CD4-positive, alpha-beta T cell treated with Interleukin-6 for 4 hours (primary cell): ENCODE measurements at regions not wholly inside any gene's neighbourhood (a gene's known extent, or its start where the extent isn't known, plus 50 kb on each side); places are given as distances from the start of the nearest gene placed in this dataset.

Source experiments
- DNase-seq: peaks from one replicate; pipeline ENCODE4 v3.0.0-alpha.2; 2020; ENCODE audit warnings: mixed read lengths

DNA sequence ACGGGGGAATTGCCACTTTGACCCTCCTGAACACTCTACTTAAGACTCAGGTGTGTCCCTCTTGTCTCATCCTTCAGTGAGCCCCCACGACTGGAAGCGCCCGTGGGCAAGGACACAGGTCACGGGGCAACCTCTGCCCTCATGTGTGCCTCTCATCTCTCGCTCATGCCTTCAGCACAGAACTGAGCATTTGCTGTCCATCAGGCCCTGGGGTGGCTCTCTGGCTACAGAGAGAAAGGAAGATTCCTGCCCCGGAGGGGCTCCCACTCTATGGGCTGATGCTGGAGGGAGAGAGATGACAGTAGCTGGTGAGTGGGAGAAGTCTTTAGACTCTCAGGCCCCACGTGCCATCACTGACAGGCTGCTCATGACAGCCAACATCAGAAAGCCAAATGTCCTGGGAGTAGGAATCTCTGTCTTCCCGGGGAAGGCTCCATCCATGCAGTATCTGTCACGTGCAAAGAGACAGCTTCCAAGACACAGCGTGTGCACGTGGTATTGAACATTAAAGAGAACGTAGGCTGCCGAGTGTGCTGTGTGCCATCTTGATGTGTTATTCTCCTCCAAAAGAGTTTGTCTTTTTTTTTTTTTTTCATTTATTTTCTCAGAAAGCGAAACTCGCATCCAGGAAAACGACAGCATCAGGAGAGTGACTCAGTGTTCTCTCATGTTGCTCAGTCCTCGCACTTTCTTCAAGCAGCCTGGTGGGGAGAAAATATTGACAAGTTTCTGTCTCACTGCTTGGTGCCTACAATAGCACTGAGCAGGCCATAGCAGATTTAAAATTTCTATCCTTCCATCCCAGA, 190.5 kb downstream of the GAS1 start:
- DNase-seq, result no peak

DNA sequence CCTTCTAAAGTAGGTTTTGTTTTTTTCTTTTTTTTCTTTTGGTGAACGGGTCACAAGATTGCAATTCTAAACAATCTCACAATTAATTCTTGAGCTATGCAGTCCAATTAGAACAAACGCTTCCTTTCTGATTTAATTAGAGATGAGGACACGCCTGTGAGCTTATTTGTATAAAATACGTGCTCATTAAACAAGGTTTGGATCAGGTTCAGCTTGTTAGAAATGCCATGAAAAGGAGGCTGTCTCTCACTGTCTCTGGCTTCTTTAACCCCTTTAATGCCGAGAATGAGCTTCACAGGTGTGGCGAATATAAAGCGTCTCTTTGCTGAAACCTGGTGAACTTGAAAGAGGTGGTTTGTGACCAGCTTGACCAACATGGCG, 191.8 kb downstream of the GAS1 start:
- no peak for DNase-seq

DNA sequence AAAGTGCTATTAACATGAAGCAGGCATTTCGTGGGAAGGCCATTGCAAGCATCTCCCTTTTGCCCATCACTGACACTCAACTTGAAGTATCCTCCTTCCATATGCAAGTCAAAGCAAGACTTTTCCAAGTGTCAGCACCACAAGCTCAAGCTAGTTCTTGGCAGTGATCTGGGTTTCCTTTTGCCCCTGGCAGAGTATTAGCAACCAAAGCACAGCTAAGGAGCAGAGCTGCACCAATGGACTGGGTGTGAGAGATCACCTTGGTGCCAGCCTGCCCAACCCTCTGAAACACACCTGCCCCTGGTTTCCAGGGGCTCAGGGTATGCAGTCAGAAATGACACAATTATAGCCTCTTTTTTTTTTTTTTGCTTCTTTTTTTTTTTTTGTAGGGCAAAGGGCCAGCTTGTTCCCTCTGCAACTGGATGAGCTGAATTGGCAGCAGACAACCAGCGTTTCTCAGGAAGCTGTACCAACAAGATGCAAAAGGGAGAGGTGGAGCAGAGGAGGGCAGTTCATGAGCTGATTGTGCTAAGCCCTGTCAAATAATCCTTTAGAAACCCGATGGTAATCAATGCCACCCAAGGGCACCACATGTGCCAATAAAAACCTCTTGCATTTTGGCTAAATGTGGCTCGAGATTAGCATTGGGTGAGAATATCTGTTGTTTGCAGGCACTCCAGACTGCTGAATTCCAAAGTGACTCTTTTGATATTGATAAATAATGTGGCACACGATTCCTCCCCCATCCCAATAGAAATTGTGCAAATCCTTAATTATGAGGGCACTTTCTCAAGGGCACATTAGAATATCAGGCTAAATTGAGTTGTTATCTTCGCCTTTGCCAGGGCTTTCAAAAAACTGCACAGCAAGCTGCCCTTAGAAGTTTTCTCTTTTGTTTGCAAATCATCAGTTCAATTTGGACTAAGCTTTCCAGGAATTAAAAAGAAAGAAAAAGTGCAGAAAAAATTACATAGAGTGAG, 192.4 kb downstream of the GAS1 start:
- no peak for DNase-seq

DNA sequence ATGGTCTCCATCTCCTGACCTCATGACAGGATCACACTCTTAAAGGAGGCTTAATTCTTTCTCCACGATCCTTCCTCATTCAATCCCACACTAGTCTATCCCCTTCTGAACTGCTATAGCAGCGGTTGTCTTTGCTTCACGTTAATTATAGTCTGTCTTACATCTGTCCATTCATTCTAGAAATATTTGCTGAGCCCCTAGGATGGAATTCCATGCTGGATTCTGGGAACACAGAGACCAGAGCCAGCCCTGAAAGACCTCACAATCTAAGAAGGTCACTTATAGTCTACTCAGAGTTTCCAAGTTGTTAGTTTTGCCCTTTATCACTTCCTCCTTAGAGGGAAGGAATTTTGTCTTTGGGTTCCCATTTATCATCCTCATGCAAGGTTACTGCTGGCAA, 193.5 kb downstream of the GAS1 start:
- DNase-seq, result no peak

DNA sequence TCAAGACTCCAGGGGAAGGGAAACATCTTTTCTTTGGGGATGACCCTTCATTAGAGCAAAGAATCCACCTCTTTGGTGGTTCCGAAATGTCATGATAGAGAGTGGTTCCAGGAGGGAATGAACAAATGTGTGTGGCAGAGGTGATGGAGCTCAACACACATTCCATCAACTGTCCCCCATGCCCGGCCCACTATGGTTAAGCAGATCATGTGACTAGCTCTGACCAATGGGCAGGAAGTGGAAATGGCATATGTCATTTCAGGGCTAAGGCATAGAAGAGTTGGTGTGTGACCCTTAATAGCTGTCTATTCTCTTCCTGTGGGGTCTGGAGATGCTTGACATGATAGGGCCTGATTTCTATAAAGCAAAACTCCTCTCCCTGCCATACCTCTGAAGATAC, 194.6 kb downstream of the GAS1 start:
- DNase-seq, result no peak

DNA sequence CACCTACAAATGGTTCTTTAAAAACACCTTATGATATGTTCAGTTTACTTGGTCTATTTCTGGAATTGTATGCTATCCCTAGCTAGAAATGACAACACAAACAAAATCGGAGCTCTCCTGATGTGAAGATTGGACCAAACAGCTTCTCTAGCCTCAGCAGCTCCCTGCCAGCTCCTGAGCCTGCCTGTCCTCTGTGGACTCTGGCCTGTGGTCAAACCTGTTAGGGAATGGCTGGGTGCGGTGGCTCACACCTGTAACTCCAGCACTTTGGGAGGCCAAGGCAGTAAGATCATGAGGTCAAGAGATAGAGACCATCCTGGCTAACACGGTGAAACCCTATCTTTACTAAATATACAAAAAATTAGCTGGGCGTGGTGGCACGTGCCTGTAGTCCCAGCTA, 195.3 kb downstream of the GAS1 start:
- no peak for DNase-seq

DNA sequence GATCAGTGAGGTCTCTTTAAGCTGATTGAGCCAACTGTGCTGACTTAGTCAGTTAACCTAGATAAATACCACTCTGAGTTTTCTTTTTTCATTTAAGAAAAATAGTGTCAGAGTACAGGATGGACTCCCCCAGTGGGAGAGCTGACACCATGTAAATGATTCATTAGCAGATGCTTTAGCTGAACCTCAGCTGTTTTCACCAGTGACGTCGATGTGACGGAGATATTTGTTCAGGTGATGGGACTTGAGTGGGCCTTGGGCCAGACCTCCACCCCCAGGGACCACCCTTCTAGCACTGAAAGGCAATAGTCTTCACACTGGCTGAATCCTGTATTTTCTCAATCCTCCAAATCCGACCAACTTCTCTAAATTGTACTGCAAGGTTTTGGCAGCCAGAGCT, 196.1 kb downstream of the GAS1 start:
- DNase-seq, result no peak

DNA sequence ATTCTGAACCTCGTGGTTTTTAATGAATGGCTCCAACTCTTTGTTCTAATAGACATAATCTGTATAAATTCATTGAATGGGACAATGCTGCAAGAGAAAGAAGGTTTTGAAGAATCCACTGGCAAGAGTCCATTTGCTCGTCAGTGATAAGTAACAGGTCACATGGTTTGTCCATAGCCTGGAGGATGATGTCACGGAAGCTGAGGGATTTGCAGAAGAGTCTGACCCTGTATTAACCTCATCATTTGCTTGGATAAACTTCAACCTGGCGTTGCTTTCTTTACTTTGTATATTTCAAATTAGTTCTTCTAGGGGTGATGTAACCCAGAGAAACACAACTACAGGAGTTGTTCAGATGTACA, 197.4 kb downstream of the GAS1 start:
- DNase-seq, result no peak

DNA sequence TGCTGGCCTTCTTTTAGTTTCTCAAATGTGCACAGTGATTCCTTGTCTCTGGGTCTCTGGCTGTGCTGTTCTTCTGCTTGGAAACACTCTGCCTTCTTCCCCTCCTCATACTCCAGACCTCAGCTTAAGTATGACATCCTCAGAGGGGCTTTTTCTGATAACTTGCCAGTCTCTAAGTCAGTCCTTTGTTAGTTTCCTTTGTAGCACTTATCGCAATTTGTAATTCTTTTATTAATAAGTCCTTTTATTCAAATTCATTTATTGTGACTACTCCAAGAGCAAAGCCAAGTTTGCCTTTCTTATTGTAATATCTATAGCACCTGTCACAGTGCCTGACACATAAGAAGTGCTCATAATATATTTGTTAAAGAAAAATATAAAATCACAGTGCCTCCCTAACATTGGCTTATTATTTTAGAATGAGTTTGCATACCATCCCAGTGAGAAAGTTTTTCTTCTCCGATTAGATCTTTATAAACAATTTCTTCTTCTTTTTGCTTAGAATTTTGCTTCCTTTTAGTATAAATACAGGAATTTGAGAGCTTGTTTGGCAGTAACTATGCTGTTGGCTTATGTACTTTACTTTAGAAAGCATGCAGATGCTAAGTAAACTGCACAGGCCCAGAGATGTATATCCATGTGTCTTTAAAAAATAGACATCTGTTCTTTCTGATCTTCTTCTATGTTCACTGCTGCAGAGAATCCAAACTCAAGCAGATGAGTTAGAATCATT, 198.0 kb downstream of the GAS1 start:
- DNase-seq, result no peak

DNA sequence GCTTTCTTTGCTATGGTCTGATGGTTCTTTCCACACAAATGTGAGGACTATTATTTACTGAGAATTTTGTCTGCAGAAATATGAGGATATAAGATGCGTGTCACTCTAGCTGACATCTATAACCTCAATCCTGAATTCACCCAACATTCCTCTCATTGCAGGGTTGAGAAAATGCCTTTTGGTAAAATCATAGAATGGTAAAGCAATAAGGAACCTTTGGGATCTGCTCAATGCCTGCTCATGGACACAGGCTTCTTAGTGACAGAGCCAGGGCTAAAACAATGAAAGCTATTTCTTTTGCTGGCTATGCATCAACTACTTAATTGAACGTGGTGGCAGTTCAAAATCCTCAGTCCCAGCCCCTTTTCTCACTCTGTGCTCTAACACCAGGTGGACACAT, 199.6 kb downstream of the GAS1 start:
- DNase-seq, result no peak

DNA sequence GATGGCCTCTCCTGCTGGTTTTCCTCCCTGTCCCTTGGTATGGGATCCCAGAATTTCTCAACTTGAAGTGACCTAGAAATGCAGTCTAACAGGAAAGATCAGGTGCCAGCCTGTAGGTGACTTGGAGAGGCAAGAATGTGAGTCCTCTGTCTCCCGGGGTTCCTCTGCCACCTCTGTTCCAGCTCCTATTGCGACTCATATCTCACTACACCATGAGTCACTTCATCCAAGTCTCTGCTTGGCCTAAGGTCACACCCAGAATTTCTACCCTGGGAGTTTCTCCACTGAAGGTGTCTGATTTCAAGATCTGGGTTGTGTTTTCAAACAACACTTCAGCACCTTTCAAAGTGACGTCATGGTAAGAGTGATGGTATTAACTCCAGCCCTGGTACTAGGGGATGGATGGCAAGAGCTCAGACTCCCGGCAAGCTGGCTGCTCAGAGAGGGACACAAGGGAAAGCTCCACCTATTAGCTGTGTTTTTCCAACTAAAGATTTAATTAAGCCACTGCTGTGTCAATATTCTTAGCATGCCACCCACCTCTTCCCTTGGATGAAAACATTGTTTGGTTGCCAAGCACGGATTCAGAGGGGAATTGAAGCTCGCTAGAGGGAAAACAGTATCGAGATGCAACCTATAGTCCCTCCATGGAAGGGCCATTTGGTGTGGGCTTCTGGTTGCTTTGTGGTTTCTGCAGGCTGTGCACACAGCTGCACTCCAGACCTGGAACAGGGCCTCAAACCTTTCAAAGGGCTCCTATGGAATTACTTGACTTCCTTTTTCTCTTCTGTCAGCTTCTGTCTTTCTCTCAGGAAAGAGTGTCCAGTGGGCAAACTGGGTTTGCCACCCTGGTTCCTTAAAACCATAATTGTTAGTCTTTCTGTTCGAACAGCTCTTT, 205.7 kb downstream of the GAS1 start:
- DNase-seq, result no peak

DNA sequence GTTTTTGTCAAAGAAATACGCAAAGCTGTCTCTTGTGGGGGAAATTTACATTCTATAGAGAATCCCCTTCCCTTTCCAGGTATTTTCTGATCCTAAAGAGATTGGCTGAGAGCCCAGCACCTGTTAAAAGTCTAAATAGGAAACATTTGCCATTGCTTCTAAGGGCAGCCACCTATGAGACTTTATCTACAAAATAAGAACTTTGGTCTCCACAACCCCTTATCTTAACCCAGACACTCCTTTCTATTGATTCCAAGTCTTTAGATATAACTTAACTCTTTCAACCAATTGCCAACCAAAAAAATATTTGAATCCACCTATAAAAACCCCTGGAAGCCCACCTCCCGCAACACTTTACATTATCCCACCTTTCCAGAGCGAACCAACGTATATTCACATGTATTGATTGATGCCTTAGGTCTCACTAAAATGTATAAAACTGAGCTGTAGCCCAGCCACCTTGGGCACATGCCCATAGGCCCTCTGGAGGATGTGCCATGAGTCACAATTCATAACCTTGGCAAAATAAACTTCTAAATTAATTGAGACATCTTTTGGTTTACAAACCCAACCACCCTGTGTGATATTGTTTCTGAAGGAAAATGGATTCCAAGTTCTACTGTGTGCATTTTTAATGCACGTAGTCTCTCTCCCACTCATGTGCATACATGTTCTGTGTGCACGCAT, 211.4 kb downstream of the GAS1 start:
- no peak for DNase-seq

DNA sequence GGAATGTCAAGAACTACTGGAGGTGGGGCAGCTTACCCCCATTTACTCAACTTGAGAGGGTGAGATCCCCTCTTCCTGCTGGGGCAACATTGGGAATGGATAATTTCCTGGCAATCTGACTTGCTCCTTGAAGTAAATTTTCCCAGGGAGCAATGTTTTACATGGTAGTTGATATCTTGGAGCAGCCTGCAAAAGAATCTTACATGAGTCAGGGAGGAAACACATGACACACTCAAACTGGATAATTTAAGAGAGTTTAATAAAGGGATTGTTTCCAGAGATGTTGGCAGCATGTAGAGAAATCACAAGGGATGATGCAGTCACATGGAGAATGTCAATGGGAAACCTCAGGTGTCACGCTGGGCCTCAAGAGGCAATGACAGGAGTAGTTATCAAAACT, 212.5 kb downstream of the GAS1 start:
- DNase-seq, result no peak

DNA sequence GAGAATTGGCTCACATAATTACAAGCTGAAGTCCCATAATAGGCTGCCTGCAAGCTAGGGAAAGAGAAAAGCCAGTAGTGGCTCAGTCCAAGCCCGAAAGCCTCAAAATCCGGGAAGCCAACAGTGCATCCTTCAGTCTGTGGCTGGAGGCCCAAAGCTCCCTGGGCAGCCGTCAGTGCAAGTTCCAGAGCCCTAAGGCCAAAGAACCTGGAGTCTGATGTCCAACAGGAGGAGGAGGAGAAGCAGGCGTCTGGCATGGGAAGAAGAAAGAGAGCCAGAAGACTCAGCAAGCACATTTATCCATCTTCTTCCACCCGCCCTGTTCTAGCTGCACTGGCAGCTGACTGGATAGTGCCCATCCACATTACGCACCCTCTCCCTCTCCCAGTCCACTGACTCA, 213.4 kb downstream of the GAS1 start:
- no peak for DNase-seq

DNA sequence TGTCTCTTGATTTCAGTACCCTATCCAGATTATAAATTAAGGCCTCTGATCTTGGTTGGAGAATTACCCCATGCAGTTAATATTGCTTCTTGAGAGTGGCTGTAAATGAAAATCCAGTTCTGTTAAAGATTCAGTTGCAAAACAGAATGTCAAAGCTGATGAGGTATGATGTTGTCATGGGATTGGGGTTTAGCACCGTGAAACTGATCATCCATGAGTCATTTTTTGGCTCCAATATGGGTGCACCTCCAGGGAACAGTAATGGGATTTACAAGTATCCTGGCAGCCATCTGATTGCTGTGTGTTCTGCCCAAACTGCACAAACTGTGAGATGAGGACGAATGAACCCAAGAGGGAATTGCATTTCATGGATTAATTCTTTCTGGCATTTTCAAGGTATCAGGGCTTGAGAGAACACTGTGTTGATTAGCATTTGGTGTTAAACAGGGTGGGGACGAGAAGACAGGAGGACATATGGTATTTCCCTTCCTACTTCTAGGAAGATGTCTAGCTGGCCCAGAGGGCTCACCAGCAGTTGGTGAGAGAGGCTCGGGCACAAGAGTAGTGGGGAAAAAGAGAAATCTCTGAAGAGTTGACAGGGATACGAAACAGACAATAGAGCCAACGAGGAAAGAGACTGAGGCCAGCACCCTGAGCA, 214.7 kb downstream of the GAS1 start:
- no peak for DNase-seq

DNA sequence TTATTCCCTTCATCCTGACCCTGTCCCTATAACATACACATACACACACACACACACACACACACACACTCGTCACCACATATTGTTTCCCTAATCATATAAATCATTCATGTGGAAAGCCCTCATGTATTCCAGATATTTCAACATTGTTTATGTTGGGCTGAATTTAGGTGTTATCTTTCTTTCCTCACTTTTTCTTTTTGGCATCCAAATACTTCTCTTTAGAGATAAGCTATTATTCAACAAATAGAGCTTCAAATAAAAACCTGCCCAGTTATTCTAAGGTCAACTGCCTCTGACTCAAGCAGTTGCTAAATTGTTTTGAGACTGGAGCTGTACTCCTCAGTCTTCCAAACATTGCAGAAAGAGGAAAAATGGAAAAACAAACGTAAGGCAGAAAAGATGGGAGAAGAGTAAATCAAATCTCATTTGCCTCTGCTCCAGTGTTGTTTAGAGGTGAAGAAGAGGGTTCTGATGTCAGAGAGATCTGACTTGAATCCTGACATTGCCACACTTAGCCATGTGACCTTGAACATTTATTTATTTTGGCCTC, 215.7 kb downstream of the GAS1 start:
- no peak for DNase-seq

DNA sequence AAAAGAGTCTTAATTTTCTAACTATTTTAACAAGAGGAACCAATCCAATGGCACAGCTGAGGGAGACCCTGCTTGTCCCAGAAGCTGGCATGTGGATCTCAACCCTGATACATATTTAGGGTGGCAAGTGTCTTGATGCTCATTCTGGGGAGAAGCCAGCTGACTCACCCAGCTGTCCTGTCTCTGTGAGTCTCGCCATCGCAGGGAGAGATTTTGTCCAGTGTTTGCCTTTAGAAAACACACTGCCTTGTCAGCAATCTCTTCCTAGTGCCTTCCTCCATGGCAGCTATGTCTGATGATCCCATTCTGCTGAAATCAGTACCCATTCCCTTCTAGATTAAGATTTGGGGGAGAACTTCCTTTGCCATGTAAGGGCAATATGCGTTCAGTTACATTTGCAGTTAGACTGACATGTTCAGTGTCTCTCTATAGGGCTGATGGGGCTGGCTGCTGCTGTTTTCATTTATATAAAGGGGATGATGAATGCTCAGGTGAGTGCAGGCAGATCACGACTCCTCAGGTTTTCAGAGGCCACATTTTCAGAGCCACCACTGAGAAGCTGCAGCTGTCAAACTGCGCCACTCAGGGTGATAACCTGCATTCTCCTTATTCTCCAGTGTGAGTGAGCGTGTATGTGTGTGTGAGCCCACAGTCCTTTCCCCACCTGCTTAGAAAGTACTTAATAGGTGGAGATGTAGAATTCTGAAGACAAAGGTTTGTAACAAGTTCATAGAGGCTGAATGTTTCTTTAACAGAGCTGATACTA, 217.0 kb downstream of the GAS1 start:
- DNase-seq, result no peak

DNA sequence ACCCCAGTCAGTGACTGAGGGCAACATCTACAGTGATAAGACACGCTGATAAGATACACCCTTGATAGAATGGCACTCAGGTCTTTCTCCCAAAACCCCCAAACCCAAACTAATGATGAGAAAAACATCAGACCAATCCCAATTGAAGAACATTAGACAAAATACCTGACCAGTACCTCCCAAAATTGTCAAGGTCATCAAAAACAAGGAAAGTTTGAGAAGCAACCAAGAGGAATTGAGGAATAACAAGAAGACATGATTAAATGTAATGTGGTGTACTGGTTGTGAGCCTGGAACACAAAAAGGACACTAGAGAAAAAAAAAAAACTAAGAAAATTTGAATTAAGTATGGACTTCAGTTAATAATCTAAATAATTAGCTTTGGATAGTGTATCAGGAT, 222.8 kb downstream of the GAS1 start:
- DNase-seq, result no peak

DNA sequence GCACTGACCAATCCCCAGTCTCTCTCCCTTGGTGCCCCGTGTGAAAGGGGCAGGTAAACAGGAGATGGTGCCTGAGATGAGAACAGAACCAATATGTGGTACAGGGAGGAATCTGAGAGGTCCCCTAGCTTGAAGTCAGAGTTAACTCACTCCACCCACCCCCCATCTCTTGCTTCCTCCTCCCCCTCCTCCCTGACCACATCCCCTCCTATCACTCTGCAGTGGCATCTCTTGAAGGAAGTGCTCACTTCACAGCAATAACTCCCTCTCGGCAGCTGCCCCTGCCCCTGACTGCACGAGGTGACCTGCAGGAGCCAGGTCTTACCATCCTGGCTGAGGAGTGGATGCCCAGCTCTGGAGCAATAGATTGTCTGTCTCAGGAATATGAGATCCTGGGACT, 224.0 kb downstream of the GAS1 start:
- DNase-seq, result peak; percentile 3

DNA sequence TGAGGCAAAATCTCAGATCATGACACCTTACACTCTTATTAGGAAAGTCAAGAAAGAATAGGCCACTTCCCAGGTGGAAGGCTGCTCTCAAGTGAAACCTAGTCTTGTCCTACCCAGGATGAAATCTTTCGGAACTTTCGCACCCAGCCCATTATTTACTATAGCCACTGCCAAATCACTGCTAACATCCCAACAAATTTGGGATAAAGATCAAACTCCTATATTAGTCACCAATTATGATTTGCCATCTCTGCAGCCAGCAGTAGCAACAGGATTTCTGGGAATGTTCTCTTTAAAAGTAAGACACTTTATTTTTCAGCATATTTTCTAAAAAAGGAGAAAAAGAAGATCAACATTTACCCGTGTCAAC, 224.6 kb downstream of the GAS1 start:
- DNase-seq, result no peak
